Thymus (tissue), 11 donors: ENCODE measurements at regions not wholly inside any gene's neighbourhood (a gene's known extent, or its start where the extent isn't known, plus 50 kb on each side); places are given as distances from the start of the nearest gene placed in this dataset.

Experiments
- DNase-seq, 9 donors: peaks; one replicate each; pipeline ENCODE4 v3.0.0-alpha.2; 2013; ENCODE audit warnings: low spot score in 9 of 9, low read depth in 6 of 9, missing footprints in 1 of 9
- H3K27ac ChIP-seq, 2 donors: one replicate each; pipeline ENCODE4 v1.5.1; 2013; ENCODE audit warnings: control low read depth in 1 of 2, low read depth in 1 of 2, low read length in 1 of 2, mild to moderate bottlenecking in 1 of 2, moderate library complexity in 1 of 2
- H3K27me3 ChIP-seq, 2 donors: one replicate each; pipeline ENCODE4 v1.5.1; 2013; ENCODE audit warnings: low read length in 1 of 2; ENCODE audit not compliant: control insufficient read depth in 2 of 2, insufficient read depth in 1 of 2
- H3K36me3 ChIP-seq, 2 donors: one replicate each; pipeline ENCODE4 v1.5.1; 2013; ENCODE audit warnings: low read length in 1 of 2, mild to moderate bottlenecking in 1 of 2, moderate library complexity in 1 of 2; ENCODE audit not compliant: control insufficient read depth in 2 of 2, insufficient read depth in 2 of 2
- H3K4me1 ChIP-seq, 2 donors: one replicate each; pipeline ENCODE4 v1.5.1; 2013; ENCODE audit warnings: low read length in 2 of 2; ENCODE audit not compliant: control insufficient read depth in 2 of 2, insufficient read depth in 2 of 2
- H3K4me3 ChIP-seq, 2 donors: one replicate each; pipeline ENCODE4 v1.5.1; 2013; ENCODE audit warnings: low read length in 2 of 2, control low read depth in 1 of 2, mild to moderate bottlenecking in 1 of 2
- H3K9me3 ChIP-seq, 2 donors: one replicate each; pipeline ENCODE4 v1.5.1; 2013; ENCODE audit warnings: low read length in 1 of 2, mild to moderate bottlenecking in 1 of 2; ENCODE audit not compliant: control insufficient read depth in 2 of 2, insufficient read depth in 1 of 2
- WGBS: extraction: QIAGEN DNeasy Blood & Tissue Kit; methylation state at CpG from one replicate; pipeline ENCODE4 v1.1.7; 2013; 5-methylcytosine and 5-hydroxymethylcytosine counted together
- donor health status: healthy.

GRCh38 chr2:236861944-236862343 lies 223.7 kb upstream of the COPS8 start:
- H3K36me3 ChIP-seq = no peaks in the 10 kb centered on the region
- DNase-seq = no peak
- no peaks in the 10 kb centered on the region for H3K27me3 ChIP-seq
- H3K4me1 ChIP-seq = no peaks in the 10 kb centered on the region
- no peak overlapping the region for H3K27ac ChIP-seq
- H3K9me3 ChIP-seq = peaks cover 0 to 6% of the 10 kb centered on the region in 2 donors
- no peak overlapping the region for H3K4me3 ChIP-seq
- 90% methylated on average over 2 of the region's 2 CpGs for WGBS

- no peak overlapping the region for H3K27ac ChIP-seq
- no peaks in the 10 kb centered on the region for H3K36me3 ChIP-seq
- 96% methylated on average over 2 of the region's 2 CpGs for WGBS
- H3K27me3 ChIP-seq = no peaks in the 10 kb centered on the region
- H3K4me3 ChIP-seq = no peak overlapping the region
- no peaks in the 10 kb centered on the region for H3K4me1 ChIP-seq
- peaks cover 0 to 6% of the 10 kb centered on the region in 2 donors for H3K9me3 ChIP-seq
- no peak for DNase-seq
These were observed 223.2 kb upstream of the COPS8 start for GRCh38 chr2:236862526-236862925.

GRCh38 chr2:236862961-236863728 lies 222.5 kb upstream of the COPS8 start:
- Histone ChIP-seq H3K9me3 (peaks cover 0 to 6% of the 10 kb centered on the region in 2 donors), H3K27ac (peak overlapping the region in 1 of 2 donors; percentile 29), H3K36me3 (no peaks in the 10 kb centered on the region), H3K4me3 (no peak overlapping the region), H3K4me1 (no peaks in the 10 kb centered on the region), H3K27me3 (no peaks in the 10 kb centered on the region)
- DNase-seq = peak in 1 of 9 donors; percentile 4
- 96% methylated on average over 9 of the region's 9 CpGs for WGBS

GRCh38 chr2:236863729-236864126 lies 222.0 kb upstream of the COPS8 start:
- Histone ChIP-seq H3K36me3 (no peaks in the 10 kb centered on the region), H3K4me1 (no peaks in the 10 kb centered on the region), H3K27ac (no peak overlapping the region), H3K27me3 (no peaks in the 10 kb centered on the region), H3K9me3 (peaks cover 0 to 3% of the 10 kb centered on the region in 2 donors), H3K4me3 (no peak overlapping the region)
- 92% methylated on average over 5 of the region's 5 CpGs for WGBS
- no peak for DNase-seq

- 99% methylated on average over 2 of the region's 2 CpGs for whole genome bisulfite sequencing
- no peak for DNase-seq
These were observed 220.6 kb upstream of the COPS8 start for GRCh38 chr2:236865052-236865451.

GRCh38 chr2:236866542-236867340 lies 218.9 kb upstream of the COPS8 start:
- no peak overlapping the region for H3K27ac ChIP-seq

More at GRCh38 chr2:236865052-236865451, 220.6 kb upstream of the COPS8 start:
- Histone ChIP-seq H3K27ac (no peak overlapping the region), H3K4me3 (no peak overlapping the region), H3K27me3 (no peaks in the 10 kb centered on the region), H3K36me3 (no peaks in the 10 kb centered on the region), H3K4me1 (no peaks in the 10 kb centered on the region), H3K9me3 (peaks cover 0 to 3% of the 10 kb centered on the region in 2 donors)

GRCh38 chr2:236867441-236868260 lies 218.0 kb upstream of the COPS8 start:
- Histone ChIP-seq H3K4me3 (no peak overlapping the region), H3K36me3 (no peaks in the 10 kb centered on the region), H3K27ac (no peak overlapping the region), H3K9me3 (peaks cover 0 to 3% of the 10 kb centered on the region in 2 donors), H3K4me1 (no peaks in the 10 kb centered on the region), H3K27me3 (no peaks in the 10 kb centered on the region)
- no peak for DNase-seq
- WGBS = 82% methylated on average over 12 of the region's 12 CpGs

More at GRCh38 chr2:236866542-236867340, 218.9 kb upstream of the COPS8 start:
- H3K27me3 ChIP-seq = no peaks in the 10 kb centered on the region
- 77% methylated on average over 10 of the region's 10 CpGs for WGBS
- no peaks in the 10 kb centered on the region for H3K36me3 ChIP-seq
- no peak overlapping the region for H3K4me3 ChIP-seq
- H3K4me1 ChIP-seq = no peaks in the 10 kb centered on the region
- peaks cover 0 to 3% of the 10 kb centered on the region in 2 donors for H3K9me3 ChIP-seq
- DNase-seq = no peak

- Histone ChIP-seq H3K9me3 (no peaks in the 10 kb centered on the region), H3K36me3 (no peaks in the 10 kb centered on the region), H3K4me3 (no peak overlapping the region), H3K27me3 (no peaks in the 10 kb centered on the region), H3K4me1 (no peaks in the 10 kb centered on the region), H3K27ac (no peak overlapping the region)
- WGBS = 69% methylated on average over 4 of the region's 4 CpGs
- DNase-seq = no peak
These were observed 215.3 kb upstream of the COPS8 start for GRCh38 chr2:236870370-236870769.
